ENCODE measurements at regions not wholly inside any gene's neighbourhood (a gene's known extent, or its start where the extent isn't known, plus 50 kb on each side); places are given as distances from the start of the nearest gene placed in this dataset.

- WGBS = 43% methylated on average over 4 of the region's 4 CpGs
Measured at GRCh38 chr14:56745097-56745496, 65.2 kb downstream of the OTX2 start.

GRCh38 chr14:56744016-56744415, 66.3 kb downstream of the OTX2 start:
- DNase-seq (no peak), ATAC-seq (no peak)
- Histone ChIP-seq H3K4me3 (ENCODE audit: low read length) (no peak overlapping the region), H3K9me3 (ENCODE audit: control insufficient read depth, low read length) (no peaks in the 10 kb centered on the region), H3K4me1 (ENCODE audit: control insufficient read depth, insufficient read depth, low read length) (no peaks in the 10 kb centered on the region), H3K27ac (ENCODE audit: low read length) (no peak overlapping the region), H3K27me3 (ENCODE audit: control insufficient read depth, insufficient read depth) (no peaks in the 10 kb centered on the region)
- intact Hi-C loops (cut with DNase I) = no loop called here
- WGBS = 33% methylated on average over 3 of the region's 3 CpGs

More at GRCh38 chr14:56745097-56745496, 65.2 kb downstream of the OTX2 start:
- intact Hi-C loops (cut with DNase I) = no loop called here
- H3K27ac ChIP-seq (ENCODE audit: low read length) = no peak overlapping the region
- no peaks in the 10 kb centered on the region for H3K27me3 ChIP-seq (ENCODE audit: control insufficient read depth, insufficient read depth)
- no peak overlapping the region for H3K4me3 ChIP-seq (ENCODE audit: low read length)
- DNase-seq = no peak
- no peak for ATAC-seq
- no peaks in the 10 kb centered on the region for H3K9me3 ChIP-seq (ENCODE audit: control insufficient read depth, low read length)
- no peaks in the 10 kb centered on the region for H3K4me1 ChIP-seq (ENCODE audit: control insufficient read depth, insufficient read depth, low read length)

- H3K27ac ChIP-seq (ENCODE audit: low read length) = no peak overlapping the region
- intact Hi-C loops (cut with DNase I) = no loop called here
- no peak for DNase-seq
- ATAC-seq = no peak
- H3K4me1 ChIP-seq (ENCODE audit: control insufficient read depth, insufficient read depth, low read length) = no peaks in the 10 kb centered on the region
- H3K27me3 ChIP-seq (ENCODE audit: control insufficient read depth, insufficient read depth) = peaks cover 3% of the 10 kb centered on the region
- no peak overlapping the region for H3K4me3 ChIP-seq (ENCODE audit: low read length)
- 71% methylated on average over 4 of the region's 4 CpGs for WGBS
- no peaks in the 10 kb centered on the region for H3K9me3 ChIP-seq (ENCODE audit: control insufficient read depth, low read length)
Measured at GRCh38 chr14:56742391-56742878, 67.8 kb downstream of the OTX2 start.

- Histone ChIP-seq H3K9me3 (ENCODE audit: control insufficient read depth, low read length) (no peaks in the 10 kb centered on the region), H3K27ac (ENCODE audit: low read length) (no peak overlapping the region), H3K27me3 (ENCODE audit: control insufficient read depth, insufficient read depth) (peaks cover 3% of the 10 kb centered on the region), H3K4me3 (ENCODE audit: low read length) (no peak overlapping the region), H3K4me1 (ENCODE audit: control insufficient read depth, insufficient read depth, low read length) (no peaks in the 10 kb centered on the region)
- ATAC-seq = no peak
- WGBS = 80% methylated on average over 7 of the region's 7 CpGs
- peak in 1 of 3 donors; percentile 55 for DNase-seq
- intact Hi-C loops (cut with DNase I) = no loop called here
Measured at GRCh38 chr14:56741325-56741724, 69.0 kb downstream of the OTX2 start.

GRCh38 chr14:56738020-56738419, 72.3 kb downstream of the OTX2 start:
- H3K27me3 ChIP-seq (ENCODE audit: control insufficient read depth, insufficient read depth) = peaks cover 3% of the 10 kb centered on the region
- no peak overlapping the region for H3K4me3 ChIP-seq (ENCODE audit: low read length)
- DNase-seq (no peak), ATAC-seq (no peak)
- no peaks in the 10 kb centered on the region for H3K4me1 ChIP-seq (ENCODE audit: control insufficient read depth, insufficient read depth, low read length)
- H3K9me3 ChIP-seq (ENCODE audit: control insufficient read depth, low read length) = no peaks in the 10 kb centered on the region
- H3K27ac ChIP-seq (ENCODE audit: low read length) = no peak overlapping the region
- WGBS = 83% methylated on average over 1 of the region's 1 CpG
- intact Hi-C loops (cut with DNase I) = no loop called here

- DNase-seq (no peak), ATAC-seq (no peak)
- no peaks in the 10 kb centered on the region for H3K4me1 ChIP-seq (ENCODE audit: control insufficient read depth, insufficient read depth, low read length)
- peaks cover 3% of the 10 kb centered on the region for H3K27me3 ChIP-seq (ENCODE audit: control insufficient read depth, insufficient read depth)
- intact Hi-C loops (cut with DNase I) = no loop called here
- WGBS = 38% methylated on average over 7 of the region's 7 CpGs
- no peaks in the 10 kb centered on the region for H3K9me3 ChIP-seq (ENCODE audit: control insufficient read depth, low read length)
- H3K27ac ChIP-seq (ENCODE audit: low read length) = no peak overlapping the region
- H3K4me3 ChIP-seq (ENCODE audit: low read length) = no peak overlapping the region
Measured at GRCh38 chr14:56733396-56733795, 76.9 kb downstream of the OTX2 start.

GRCh38 chr14:56731187-56731586, 79.1 kb downstream of the OTX2 start:
- intact Hi-C loops (cut with DNase I) = no loop called here
- Histone ChIP-seq H3K27me3 (ENCODE audit: control insufficient read depth, insufficient read depth) (no peaks in the 10 kb centered on the region), H3K9me3 (ENCODE audit: control insufficient read depth, low read length) (no peaks in the 10 kb centered on the region), H3K4me1 (ENCODE audit: control insufficient read depth, insufficient read depth, low read length) (no peaks in the 10 kb centered on the region), H3K27ac (ENCODE audit: low read length) (no peak overlapping the region), H3K4me3 (ENCODE audit: low read length) (no peak overlapping the region)
- 26% methylated on average over 4 of the region's 4 CpGs for WGBS
- DNase-seq (no peak), ATAC-seq (no peak)

- Histone ChIP-seq H3K27me3 (ENCODE audit: control insufficient read depth, insufficient read depth) (no peaks in the 10 kb centered on the region), H3K4me3 (ENCODE audit: low read length) (no peak overlapping the region), H3K4me1 (ENCODE audit: control insufficient read depth, insufficient read depth, low read length) (no peaks in the 10 kb centered on the region), H3K9me3 (ENCODE audit: control insufficient read depth, low read length) (no peaks in the 10 kb centered on the region), H3K27ac (ENCODE audit: low read length) (no peak overlapping the region)
- intact Hi-C loops (cut with DNase I) = no loop called here
- DNase-seq (no peak), ATAC-seq (no peak)
- WGBS = 11% methylated on average over 17 of the region's 17 CpGs
Measured at GRCh38 chr14:56730538-56731145, 79.6 kb downstream of the OTX2 start.

- Histone ChIP-seq H3K27me3 (ENCODE audit: control insufficient read depth, insufficient read depth) (no peaks in the 10 kb centered on the region), H3K27ac (ENCODE audit: low read length) (no peak overlapping the region), H3K4me1 (ENCODE audit: control insufficient read depth, insufficient read depth, low read length) (no peaks in the 10 kb centered on the region), H3K4me3 (ENCODE audit: low read length) (no peak overlapping the region), H3K9me3 (ENCODE audit: control insufficient read depth, low read length) (no peaks in the 10 kb centered on the region)
- 69% methylated on average over 1 of the region's 1 CpG for WGBS
- no peak for DNase-seq
- no peak for ATAC-seq
- intact Hi-C loops (cut with DNase I) = no loop called here
Measured at GRCh38 chr14:56724013-56724412, 86.3 kb downstream of the OTX2 start.

- ATAC-seq = no peak
- H3K4me1 ChIP-seq (ENCODE audit: control insufficient read depth, insufficient read depth, low read length) = no peaks in the 10 kb centered on the region
Measured at GRCh38 chr14:56723418-56723817, 86.9 kb downstream of the OTX2 start.

GRCh38 chr14:56720703-56721460, 89.4 kb downstream of the OTX2 start:
- Histone ChIP-seq H3K4me3 (ENCODE audit: low read length) (no peak overlapping the region), H3K9me3 (ENCODE audit: control insufficient read depth, low read length) (no peaks in the 10 kb centered on the region), H3K4me1 (ENCODE audit: control insufficient read depth, insufficient read depth, low read length) (no peaks in the 10 kb centered on the region), H3K27me3 (ENCODE audit: control insufficient read depth, insufficient read depth) (no peaks in the 10 kb centered on the region), H3K27ac (ENCODE audit: low read length) (no peak overlapping the region)
- intact Hi-C loops (cut with DNase I) = no loop called here
- ATAC-seq = no peak
- 78% methylated on average over 4 of the region's 4 CpGs for WGBS
- DNase-seq = no peak

More at GRCh38 chr14:56723418-56723817, 86.9 kb downstream of the OTX2 start:
- intact Hi-C loops (cut with DNase I) = no loop called here
- Histone ChIP-seq H3K27me3 (ENCODE audit: control insufficient read depth, insufficient read depth) (no peaks in the 10 kb centered on the region), H3K27ac (ENCODE audit: low read length) (no peak overlapping the region), H3K4me3 (ENCODE audit: low read length) (no peak overlapping the region), H3K9me3 (ENCODE audit: control insufficient read depth, low read length) (no peaks in the 10 kb centered on the region)
- no peak for DNase-seq
